Neural progenitor cell (in vitro differentiated cells): ENCODE measurements at regions not wholly inside any gene's neighbourhood (a gene's known extent, or its start where the extent isn't known, plus 50 kb on each side); places are given as distances from the start of the nearest gene placed in this dataset.

Experiments used
- CTCF ChIP-seq: fragments of 200-600 bp; sonication (generic); IDR thresholded peaks from 2 replicates; pipeline ENCODE4 v1.5.1; 2017; ENCODE audit warnings: antibody characterized with exemption, mild to moderate bottlenecking
- EZH2 ChIP-seq: fragments of 200-600 bp; sonication (generic); IDR thresholded peaks from 2 replicates; pipeline ENCODE4 v1.6.1; 2017; ENCODE audit warnings: antibody characterized with exemption, mild to moderate bottlenecking, moderate library complexity
- EZH2phosphoT487 ChIP-seq: fragments of 200-600 bp; sonication (generic); IDR thresholded peaks from 2 replicates; pipeline ENCODE4 v1.6.1; 2017; ENCODE audit warnings: antibody characterized with exemption

- no peak for TF ChIP-seq CTCF
- no peak for TF ChIP-seq EZH2
- no peak for TF ChIP-seq EZH2phosphoT487
Observed at GRCh38 chr7:16939161-16939560, 57.4 kb upstream of the AGR3 start.
